K562 (cell line): ENCODE measurements at regions not wholly inside any gene's neighbourhood (a gene's known extent, or its start where the extent isn't known, plus 50 kb on each side); places are given as distances from the start of the nearest gene placed in this dataset.

Experiments
- ATAC-seq: fragments of 200-7000 bp; cut with Tn5 transposase; 3 replicates; pipeline ENCODE4 v1.9.1; 2020; ENCODE audit warnings: moderate library complexity
- BruUV-seq: library from RNA; stranded (reverse); fragments of 400-500 nt; replicated peaks from 2 replicates; lab custom pipeline; 2021; lab: Mats Ljungman, UMichigan
- CTCF ChIA-PET: fragments of 300-600 bp; formaldehyde crosslinking; extraction: SDS; loops from one replicate; lab custom pipeline; 2021; ENCODE audit warnings: low intra/inter-chr PET ratio; lab: Yijun Ruan, JAX
- POLR2A ChIA-PET: fragments of 300-600, 350-650 bp; sonication (Branson Sonifier 250); formaldehyde crosslinking; extraction: SDS; loops from one replicate; lab custom pipeline; 2021; ENCODE audit warnings: antibody characterized with exemption, inconsistent platforms; lab: Yijun Ruan, JAX
- DNase-seq, 4 experiments: peaks; one replicate each; pipeline versions ENCODE4 v3.0.0 to v3.0.0-alpha.2; 2011 to 2018; ENCODE audit warnings: low spot score in 3 of 4, mixed read lengths in 3 of 4; ENCODE audit errors: extremely low read depth in 1 of 4
- FAIRE-seq: peaks from 2 replicates; lab custom pipeline; 2011; peaks lifted over from hg19 to GRCh38; lab: Jason Lieb, UNC
- H2AFZ ChIP-seq: 2 replicates; pipeline ENCODE4 v1.6.0; 2011; ENCODE audit warnings: low read depth, low read length, control low read depth, inconsistent platforms
- H3K27ac ChIP-seq: fragments of 200-600 bp; 3 replicates; pipeline ENCODE4 v1.8.0; 2011; ENCODE audit warnings: low read depth, mild to moderate bottlenecking, control low read depth, inconsistent platforms, low read length, moderate library complexity, mixed read lengths; ENCODE audit errors: extremely low read depth
- H3K27me3 ChIP-seq, 2 experiments: fragments of 300-600 bp in 1 of 2; 2 replicates in 1 of 2; 3 replicates in 1 of 2; pipeline versions ENCODE4 v1.6.0 to v1.8.0; 2011; ENCODE audit warnings: inconsistent platforms in 2 of 2, low read length in 2 of 2, mild to moderate bottlenecking in 1 of 2, mixed read lengths in 1 of 2, moderate library complexity in 1 of 2; ENCODE audit not compliant: control insufficient read depth in 2 of 2, insufficient read depth in 2 of 2
- H3K36me3 ChIP-seq: fragments of 300-600 bp; 3 replicates; pipeline ENCODE4 v1.8.0; 2011; ENCODE audit warnings: mild to moderate bottlenecking, low read length, inconsistent platforms; ENCODE audit not compliant: control insufficient read depth, insufficient read depth
- H3K4me1 ChIP-seq, 2 experiments: fragments of 200-600 bp in 1 of 2; replicated peaks in 1 of 2; 2 replicates in 1 of 2; 3 replicates in 1 of 2; pipeline versions ENCODE4 v1.5.1 to v1.8.0; 2011; ENCODE audit warnings: inconsistent platforms in 2 of 2, low read length in 2 of 2, mild to moderate bottlenecking in 1 of 2, mixed read lengths in 1 of 2, moderate library complexity in 1 of 2; ENCODE audit not compliant: control insufficient read depth in 2 of 2, insufficient read depth in 2 of 2
- H3K4me2 ChIP-seq: 2 replicates; pipeline ENCODE4 v1.6.1; 2011; ENCODE audit warnings: low read length, control low read depth, inconsistent platforms, mixed read lengths; ENCODE audit not compliant: insufficient read depth
- H3K4me3 ChIP-seq: fragments of 200-600 bp; sonication (generic), shearing (Covaris generic); 2 replicates; pipeline ENCODE4 v1.5.1; 2016; ENCODE audit warnings: control low read depth, inconsistent platforms
- H3K79me2 ChIP-seq: fragments of 200-600 bp; 3 replicates; pipeline ENCODE4 v1.8.0; 2011; ENCODE audit warnings: low read length, inconsistent platforms; ENCODE audit not compliant: control insufficient read depth, insufficient read depth
- H3K9ac ChIP-seq, 2 experiments: 2 replicates each; pipeline versions ENCODE4 v1.6.0 to v1.6.1; 2011; ENCODE audit warnings: low read depth in 2 of 2, low read length in 2 of 2, control low read depth in 1 of 2, inconsistent platforms in 1 of 2, mild to moderate bottlenecking in 1 of 2, mixed read lengths in 1 of 2; ENCODE audit not compliant: insufficient read depth in 1 of 2
- H3K9me1 ChIP-seq: one replicate; pipeline ENCODE4 v1.6.0; 2011; ENCODE audit warnings: inconsistent platforms, mild to moderate bottlenecking, low read length, moderate library complexity; ENCODE audit not compliant: control insufficient read depth, insufficient read depth
- H3K9me3 ChIP-seq: replicated peaks from 2 replicates; pipeline ENCODE4 v1.5.1; 2011; ENCODE audit warnings: low read depth, low read length, inconsistent platforms; ENCODE audit not compliant: control insufficient read depth, insufficient read depth
- H4K20me1 ChIP-seq: replicated peaks from 2 replicates; pipeline ENCODE4 v1.6.1; 2011; ENCODE audit warnings: low read length, inconsistent platforms, mixed read lengths; ENCODE audit not compliant: control insufficient read depth, insufficient read depth
- BCOR ChIP-seq: fragments of 450-650 bp; IDR thresholded peaks from 2 replicates; pipeline ENCODE4 v1.6.1; 2016
- CHD4 ChIP-seq: fragments of 200-600 bp; sonication (generic); IDR thresholded peaks from 3 replicates; pipeline ENCODE4 v1.6.1; 2012; ENCODE audit warnings: low read depth, mild to moderate bottlenecking, mixed read lengths, low read length, inconsistent platforms; ENCODE audit not compliant: insufficient read depth, insufficient replicate concordance, poor library complexity, severe bottlenecking
- DDX20 ChIP-seq: fragments of 450-650 bp; IDR thresholded peaks from 2 replicates; pipeline ENCODE4 v1.6.1; 2016; ENCODE audit warnings: missing genetic modification characterization, low read depth, mild to moderate bottlenecking, missing compliant biosample characterization, moderate library complexity
- HDAC3 ChIP-seq: fragments of 450-650 bp; IDR thresholded peaks from 2 replicates; pipeline ENCODE4 v1.6.1; 2018; ENCODE audit warnings: borderline replicate concordance, mild to moderate bottlenecking, moderate library complexity; ENCODE audit not compliant: partially characterized antibody
- HMBOX1 ChIP-seq: sonication (generic); IDR thresholded peaks from 2 replicates; pipeline ENCODE4 v1.6.1; 2016
- L3MBTL2 ChIP-seq: fragments of 450-650 bp; IDR thresholded peaks from 2 replicates; pipeline ENCODE4 v1.6.1; 2016; ENCODE audit warnings: mild to moderate bottlenecking, moderate library complexity
- TGIF2 ChIP-seq: sonication (generic); formaldehyde crosslinking; IDR thresholded peaks from 2 replicates; pipeline ENCODE4 v1.8.1; 2022; ENCODE audit warnings: mild to moderate bottlenecking, missing genetic modification reagents, moderate library complexity
- ZNF217 ChIP-seq: sonication (generic); formaldehyde crosslinking; IDR thresholded peaks from 2 replicates; pipeline ENCODE4 v1.8.0; 2022; ENCODE audit warnings: mild to moderate bottlenecking, missing genetic modification reagents
- ZNF263 ChIP-seq: sonication (generic); formaldehyde crosslinking; IDR thresholded peaks from 2 replicates; pipeline ENCODE4 v1.8.0; 2022; ENCODE audit warnings: mild to moderate bottlenecking, missing genetic modification reagents, borderline replicate concordance
- WGBS: fragments of 100-300 bp; shearing (Covaris generic); methylation state at CpG from one replicate; pipeline ENCODE4 v1.1.6; 2016; ENCODE audit warnings: low coverage, mixed read lengths; ENCODE audit not compliant: insufficient coverage; ENCODE audit errors: missing lambda C conversion rate; 5-methylcytosine and 5-hydroxymethylcytosine counted together
- in situ Hi-C: fragments of 300-500 bp; cut with MboI; formaldehyde crosslinking; loops from 4 replicates; pipeline ENCODE4 v1.15.0; 2018; ENCODE audit warnings: inconsistent platforms, mixed read lengths
- intact Hi-C: fragments of 100-400 bp; cut with micrococcal nuclease; formaldehyde crosslinking; loops from 2 replicates; pipeline ENCODE4 v1.14.2; 2022
- TF ChIP-seq, protein P1 (sequence below): fragments of 150-350 bp; IDR thresholded peaks from 2 replicates; pipeline ENCODE4 v1.6.1; 2014; ENCODE audit warnings: low read depth, mild to moderate bottlenecking, low read length, borderline replicate concordance
- TF ChIP-seq, protein P2 (sequence below): fragments of 450-650 bp; IDR thresholded peaks from 2 replicates; pipeline ENCODE4 v1.6.1; 2016; ENCODE audit warnings: missing biosample characterization, missing genetic modification characterization

DNA sequence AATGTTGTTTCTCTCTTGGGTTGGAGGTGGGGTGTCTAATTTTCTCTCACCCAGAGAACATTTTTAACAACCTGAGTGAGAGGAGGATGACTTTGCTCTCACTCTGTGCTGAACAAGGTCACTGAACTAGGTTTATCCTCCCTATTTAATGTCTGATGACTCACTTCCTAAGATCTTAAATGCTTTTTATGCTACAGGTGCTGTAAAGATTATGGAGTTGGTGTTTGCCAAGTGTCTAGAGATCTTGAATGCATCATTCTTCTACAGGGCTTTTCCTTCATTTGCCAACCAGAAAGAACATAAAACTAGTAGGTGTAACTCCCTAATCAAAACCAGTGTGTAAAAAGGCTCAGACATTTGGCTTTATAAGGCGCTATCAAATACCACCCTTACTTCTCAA lies 350.5 kb upstream of the ETAA1 start:
- WGBS: 0% methylated on average over 1 of the region's 1 CpG
- Histone ChIP-seq H3K79me2 (no peaks in the 10 kb centered on the region), H3K36me3 (no peaks in the 10 kb centered on the region), H3K4me3 (no peak overlapping the region), H3K27me3 (no peaks in the 10 kb centered on the region), H3K9me3 (no peaks in the 10 kb centered on the region), H3K9me1 (no peaks in the 10 kb centered on the region), H3K9ac (no peak overlapping the region), H2AFZ (no peak overlapping the region), H3K4me2 (no peak overlapping the region), H3K27ac (no peak overlapping the region), H3K4me1 (no peaks in the 10 kb centered on the region), H4K20me1 (no peaks in the 10 kb centered on the region)
- no peak for ATAC-seq
- in situ Hi-C loops: no loop called here
- ChIA-PET POLR2A (no interaction called here), CTCF (no interaction called here)
- no peak for DNase-seq
- BruUV-seq: no TSS peak
- intact Hi-C loops: no loop called here
- no peak for FAIRE-seq
- TF ChIP-seq ZNF217 (CRISPR knock-in tag): no peak

GRCh38 chr2:67048314-67048713 lies 348.8 kb upstream of the ETAA1 start:
- H3K4me1 ChIP-seq: no peaks in the 10 kb centered on the region
- H3K4me2 ChIP-seq: no peak overlapping the region
- H3K9ac ChIP-seq: no peak overlapping the region
- no peaks in the 10 kb centered on the region for H3K79me2 ChIP-seq
- H3K9me3 ChIP-seq: no peaks in the 10 kb centered on the region
- no peak for FAIRE-seq
- no peaks in the 10 kb centered on the region for H3K27me3 ChIP-seq
- H3K4me3 ChIP-seq: no peak overlapping the region
- H2AFZ ChIP-seq: no peak overlapping the region
- CTCF ChIA-PET: no interaction called here
- intact Hi-C loops (no loop called here), in situ Hi-C loops (no loop called here)
- ATAC-seq: no peak
- WGBS: 4% methylated on average over 2 of the region's 2 CpGs
- POLR2A ChIA-PET: no interaction called here
- no peaks in the 10 kb centered on the region for H3K36me3 ChIP-seq
- no peaks in the 10 kb centered on the region for H4K20me1 ChIP-seq
- H3K9me1 ChIP-seq: no peaks in the 10 kb centered on the region
- no peak for DNase-seq
- no TSS peak for BruUV-seq
- no peak overlapping the region for H3K27ac ChIP-seq
- TF ChIP-seq HDAC3 (no peak), ZNF217 (CRISPR knock-in tag) (no peak), BCOR (no peak), TGIF2 (CRISPR knock-in tag) (no peak), ZNF263 (CRISPR knock-in tag) (no peak), HMBOX1 (no peak), L3MBTL2 (no peak), DDX20 (tag) (no peak), CHD4 (no peak)
- TF ChIP-seq, protein P1, sequence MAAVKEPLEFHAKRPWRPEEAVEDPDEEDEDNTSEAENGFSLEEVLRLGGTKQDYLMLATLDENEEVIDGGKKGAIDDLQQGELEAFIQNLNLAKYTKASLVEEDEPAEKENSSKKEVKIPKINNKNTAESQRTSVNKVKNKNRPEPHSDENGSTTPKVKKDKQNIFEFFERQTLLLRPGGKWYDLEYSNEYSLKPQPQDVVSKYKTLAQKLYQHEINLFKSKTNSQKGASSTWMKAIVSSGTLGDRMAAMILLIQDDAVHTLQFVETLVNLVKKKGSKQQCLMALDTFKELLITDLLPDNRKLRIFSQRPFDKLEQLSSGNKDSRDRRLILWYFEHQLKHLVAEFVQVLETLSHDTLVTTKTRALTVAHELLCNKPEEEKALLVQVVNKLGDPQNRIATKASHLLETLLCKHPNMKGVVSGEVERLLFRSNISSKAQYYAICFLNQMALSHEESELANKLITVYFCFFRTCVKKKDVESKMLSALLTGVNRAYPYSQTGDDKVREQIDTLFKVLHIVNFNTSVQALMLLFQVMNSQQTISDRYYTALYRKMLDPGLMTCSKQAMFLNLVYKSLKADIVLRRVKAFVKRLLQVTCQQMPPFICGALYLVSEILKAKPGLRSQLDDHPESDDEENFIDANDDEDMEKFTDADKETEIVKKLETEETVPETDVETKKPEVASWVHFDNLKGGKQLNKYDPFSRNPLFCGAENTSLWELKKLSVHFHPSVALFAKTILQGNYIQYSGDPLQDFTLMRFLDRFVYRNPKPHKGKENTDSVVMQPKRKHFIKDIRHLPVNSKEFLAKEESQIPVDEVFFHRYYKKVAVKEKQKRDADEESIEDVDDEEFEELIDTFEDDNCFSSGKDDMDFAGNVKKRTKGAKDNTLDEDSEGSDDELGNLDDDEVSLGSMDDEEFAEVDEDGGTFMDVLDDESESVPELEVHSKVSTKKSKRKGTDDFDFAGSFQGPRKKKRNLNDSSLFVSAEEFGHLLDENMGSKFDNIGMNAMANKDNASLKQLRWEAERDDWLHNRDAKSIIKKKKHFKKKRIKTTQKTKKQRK: no peak
- TF ChIP-seq, protein P2, sequence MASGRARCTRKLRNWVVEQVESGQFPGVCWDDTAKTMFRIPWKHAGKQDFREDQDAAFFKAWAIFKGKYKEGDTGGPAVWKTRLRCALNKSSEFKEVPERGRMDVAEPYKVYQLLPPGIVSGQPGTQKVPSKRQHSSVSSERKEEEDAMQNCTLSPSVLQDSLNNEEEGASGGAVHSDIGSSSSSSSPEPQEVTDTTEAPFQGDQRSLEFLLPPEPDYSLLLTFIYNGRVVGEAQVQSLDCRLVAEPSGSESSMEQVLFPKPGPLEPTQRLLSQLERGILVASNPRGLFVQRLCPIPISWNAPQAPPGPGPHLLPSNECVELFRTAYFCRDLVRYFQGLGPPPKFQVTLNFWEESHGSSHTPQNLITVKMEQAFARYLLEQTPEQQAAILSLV: no peak
